Progenitor cell of endocrine pancreas (in vitro differentiated cells): ENCODE measurements at regions not wholly inside any gene's neighbourhood (a gene's known extent, or its start where the extent isn't known, plus 50 kb on each side); places are given as distances from the start of the nearest gene placed in this dataset.

Source experiments
- DNase-seq: peaks from one replicate; pipeline ENCODE4 v3.0.0; 2021; ENCODE audit warnings: low spot score; ENCODE audit not compliant: unreplicated experiment
- H3K27ac Mint-ChIP-seq: 2 replicates; pipeline ENCODE4 v1.8.0; 2021; ENCODE audit warnings: mild to moderate bottlenecking, moderate library complexity, mixed read lengths
- H3K27me3 Mint-ChIP-seq: 2 replicates; pipeline ENCODE4 v1.8.0; 2021; ENCODE audit warnings: mixed read lengths
- H3K36me3 Mint-ChIP-seq: 2 replicates; pipeline ENCODE4 v1.8.0; 2022; ENCODE audit warnings: mixed read lengths; ENCODE audit not compliant: insufficient read depth
- H3K4me1 Mint-ChIP-seq: 2 replicates; pipeline ENCODE4 v1.8.0; 2021; ENCODE audit warnings: low read depth, mixed read lengths
- H3K4me3 Mint-ChIP-seq: 2 replicates; pipeline ENCODE4 v1.8.0; 2021; ENCODE audit warnings: low read depth, mild to moderate bottlenecking, moderate library complexity, mixed read lengths
- H3K9me3 Mint-ChIP-seq: 2 replicates; pipeline ENCODE4 v1.8.0; 2021; ENCODE audit warnings: low read depth, mixed read lengths
- CTCF ChIP-seq: fragments of 200-600 bp; sonication (generic); IDR thresholded peaks from one replicate; pipeline ENCODE4 v1.5.0; 2021; ENCODE audit warnings: antibody characterized with exemption, mild to moderate bottlenecking; ENCODE audit not compliant: unreplicated experiment

GRCh38 chr5:39638813-39639212 is 214.0 kb upstream of the DAB2 start:
- TF ChIP-seq CTCF: no peak
- Mint-ChIP-seq H3K27ac (no peak overlapping the region), H3K9me3 (peaks cover 3% of the 10 kb centered on the region), H3K4me3 (no peak overlapping the region), H3K36me3 (no peaks in the 10 kb centered on the region), H3K4me1 (peaks cover 17% of the 10 kb centered on the region), H3K27me3 (no peaks in the 10 kb centered on the region)
- no peak for DNase-seq

GRCh38 chr5:39633057-39633456 is 208.3 kb upstream of the DAB2 start:
- TF ChIP-seq CTCF: no peak
- H3K4me3 Mint-ChIP-seq: no peak overlapping the region
- DNase-seq: no peak
- H3K36me3 Mint-ChIP-seq: no peaks in the 10 kb centered on the region
- no peaks in the 10 kb centered on the region for H3K27me3 Mint-ChIP-seq
- H3K9me3 Mint-ChIP-seq: peaks cover 3% of the 10 kb centered on the region
- H3K27ac Mint-ChIP-seq: no peak overlapping the region
- peaks cover 23% of the 10 kb centered on the region for H3K4me1 Mint-ChIP-seq

GRCh38 chr5:39631958-39632357 is 207.2 kb upstream of the DAB2 start:
- H3K4me3 Mint-ChIP-seq: no peak overlapping the region
- peaks cover 3% of the 10 kb centered on the region for H3K9me3 Mint-ChIP-seq
- no peaks in the 10 kb centered on the region for H3K27me3 Mint-ChIP-seq
- no peaks in the 10 kb centered on the region for H3K36me3 Mint-ChIP-seq
- TF ChIP-seq CTCF: no peak
- H3K27ac Mint-ChIP-seq: no peak overlapping the region
- H3K4me1 Mint-ChIP-seq: peaks cover 22% of the 10 kb centered on the region
- DNase-seq: no peak

GRCh38 chr5:39629946-39630345 is 205.2 kb upstream of the DAB2 start:
- Mint-ChIP-seq H3K9me3 (peaks cover 7% of the 10 kb centered on the region), H3K36me3 (no peaks in the 10 kb centered on the region), H3K4me1 (peaks cover 14% of the 10 kb centered on the region), H3K27me3 (no peaks in the 10 kb centered on the region), H3K4me3 (no peak overlapping the region), H3K27ac (no peak overlapping the region)
- DNase-seq: no peak
- no peak for TF ChIP-seq CTCF

DNA sequence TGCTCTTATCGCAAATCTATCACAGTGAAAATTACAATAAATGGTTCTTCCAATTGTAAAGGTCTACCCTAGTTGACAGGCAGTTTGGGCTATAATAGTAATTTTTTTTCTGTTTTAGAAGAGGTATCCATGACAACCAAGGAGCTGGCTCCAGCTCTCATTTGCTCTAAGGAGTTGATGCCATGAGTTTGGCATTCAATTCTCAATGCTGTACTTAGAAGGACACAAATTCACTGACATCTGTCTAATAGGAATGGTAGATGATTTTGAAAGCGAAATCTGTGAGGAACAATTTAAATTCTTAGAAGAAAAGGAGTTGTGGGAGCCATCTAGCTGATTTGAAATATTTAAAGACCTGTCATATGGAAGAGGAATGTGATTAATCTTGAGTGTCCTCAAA is 203.6 kb upstream of the DAB2 start:
- H3K9me3 Mint-ChIP-seq: peaks cover 10% of the 10 kb centered on the region
- H3K4me3 Mint-ChIP-seq: no peak overlapping the region
- no peak for TF ChIP-seq CTCF
- H3K27ac Mint-ChIP-seq: no peak overlapping the region
- H3K36me3 Mint-ChIP-seq: no peaks in the 10 kb centered on the region
- peaks cover 12% of the 10 kb centered on the region for H3K4me1 Mint-ChIP-seq
- no peak for DNase-seq
- H3K27me3 Mint-ChIP-seq: no peaks in the 10 kb centered on the region
